ENCODE measurements at regions not wholly inside any gene's neighbourhood (a gene's known extent, or its start where the extent isn't known, plus 50 kb on each side); places are given as distances from the start of the nearest gene placed in this dataset.

- TF ChIP-seq CTCF (IDR thresholded peaks at IDR 0.05) (no peak), EP300 (IDR thresholded peaks at IDR 0.05) (no peak)
These were observed 146.7 kb upstream of the ATXN1 start for GRCh38 chr6:16907991-16908390.
